Suprapubic skin (tissue), 4 donors: ENCODE measurements at regions not wholly inside any gene's neighbourhood (a gene's known extent, or its start where the extent isn't known, plus 50 kb on each side); places are given as distances from the start of the nearest gene placed in this dataset.

Experiments
- CTCF ChIP-seq, 2 donors: fragments of 200-600 bp in 1 of 2; fragments of 450-650 bp in 1 of 2; sonication (generic) in 1 of 2; IDR thresholded peaks; one replicate each; pipeline ENCODE4 v1.5.1; 2016 to 2019; ENCODE audit warnings: antibody characterized with exemption in 2 of 2, mild to moderate bottlenecking in 1 of 2, moderate library complexity in 1 of 2
- POLR2A ChIP-seq, 2 donors: fragments of 450-650 bp; IDR thresholded peaks; one replicate each; pipeline ENCODE4 v1.6.1; 2017; ENCODE audit warnings: antibody characterized with exemption in 2 of 2, mild to moderate bottlenecking in 2 of 2, moderate library complexity in 2 of 2
- POLR2AphosphoS5 ChIP-seq, 3 donors: sonication (generic); formaldehyde crosslinking; IDR thresholded peaks; one replicate each; pipeline ENCODE4 v1.6.1; 2017; ENCODE audit warnings: antibody characterized with exemption in 3 of 3

- no peak for TF ChIP-seq CTCF (IDR thresholded peaks at IDR 0.05)
- TF ChIP-seq POLR2A (IDR thresholded peaks at IDR 0.05) = no peak
- no peak for TF ChIP-seq POLR2AphosphoS5 (IDR thresholded peaks at IDR 0.05)
Measured at GRCh38 chr5:68685863-68686262, 408.0 kb upstream of the SLC30A5 start.
